ENCODE measurements at regions not wholly inside any gene's neighbourhood (a gene's known extent, or its start where the extent isn't known, plus 50 kb on each side); places are given as distances from the start of the nearest gene placed in this dataset.
"Not testable (repeated sequence)": the region's sequence is repeated elsewhere in the genome, so short reads cannot be mapped to it uniquely, and the experiment has no call there.

- Histone ChIP-seq H2AK5ac (ENCODE audit: insufficient read length, low read length) (no peak overlapping the region), H4K91ac (ENCODE audit: insufficient read length, low read depth, low read length) (no peak overlapping the region)
- no CpG with 5 or more reads among the region's 2 CpGs for WGBS (ENCODE audit: extremely low coverage, insufficient read length, low lambda C conversion rate)
Measured at GRCh38 chr3:162632672-162633071, 1136.1 kb downstream of the OTOL1 start.

GRCh38 chr3:162640208-162640607 is 1143.6 kb downstream of the OTOL1 start:
- not testable (repeated sequence) for DNase-seq; H3T11ph ChIP-seq (ENCODE audit: low read length); H2BK5ac ChIP-seq (ENCODE audit: insufficient read length, low read length); H4K8ac ChIP-seq (replicated peaks; ENCODE audit: insufficient read length, low read depth, low read length); H2AFZ ChIP-seq (ENCODE audit: low read length); H2BK20ac ChIP-seq (ENCODE audit: low read depth, low read length, poor library complexity, severe bottlenecking); H3K4me3 Mint-ChIP-seq; H4K91ac ChIP-seq (ENCODE audit: insufficient read length, low read depth, low read length); H2BK12ac ChIP-seq (ENCODE audit: insufficient read length, low read depth, low read length); H3K9ac ChIP-seq (ENCODE audit: extremely low read depth, insufficient read length, low read length); H4K20me1 ChIP-seq (ENCODE audit: control insufficient read depth, insufficient read depth, insufficient read length); H3K4ac ChIP-seq (ENCODE audit: low read depth, low read length); H3K4me2 ChIP-seq (ENCODE audit: insufficient read depth, insufficient read length, low read length); H4K5ac ChIP-seq (ENCODE audit: insufficient read length, low read depth, low read length); H3K4me1 Mint-ChIP-seq; H3K27me3 ChIP-seq (ENCODE audit: insufficient read depth, low read length); H3K23me2 ChIP-seq (ENCODE audit: insufficient read length, low read depth, low read length, poor library complexity, severe bottlenecking); H2AK5ac ChIP-seq (ENCODE audit: insufficient read length, low read length); H3K27me3 Mint-ChIP-seq (ENCODE audit: low read depth); H3K79me2 ChIP-seq (ENCODE audit: insufficient read depth, low read length); H3K79me1 ChIP-seq (ENCODE audit: insufficient read depth, low read depth, low read length, poor library complexity, severe bottlenecking); H3K27ac ChIP-seq (ENCODE audit: insufficient read length, low read depth, low read length); H3K23ac ChIP-seq (ENCODE audit: insufficient read length, low read depth, low read length); H2BK120ac ChIP-seq (ENCODE audit: low read depth, low read length, poor library complexity, severe bottlenecking); H3K56ac ChIP-seq (ENCODE audit: insufficient read length, low read depth, low read length); H3K18ac ChIP-seq (ENCODE audit: insufficient read length, low read depth, low read length); H3K4me1 ChIP-seq (ENCODE audit: insufficient read depth, low read length); H3K27ac Mint-ChIP-seq; H3K14ac ChIP-seq (ENCODE audit: insufficient read depth, low read length); H2BK15ac ChIP-seq (ENCODE audit: low read depth, low read length)
- H3K9me3 ChIP-seq (ENCODE audit: control insufficient read depth, low read depth, low read length): peaks cover 18% of the 10 kb centered on the region
- Mint-ChIP-seq H3K36me3 (ENCODE audit: insufficient read depth in 1 of 3, low read depth in 3 of 3) (peaks cover 16 to 25% (median 23%) of the 10 kb centered on the region in 3 experiments), H3K9me3 (peaks cover 22 to 25% of the 10 kb centered on the region in 2 experiments; a peak in 4 of 5 replicates)
- no CpG with 5 or more reads among the region's 13 CpGs for WGBS (ENCODE audit: extremely low coverage, insufficient read length, low lambda C conversion rate)

More at GRCh38 chr3:162632672-162633071, 1136.1 kb downstream of the OTOL1 start:
- Histone ChIP-seq H3T11ph (ENCODE audit: low read length) (no peak overlapping the region), H2BK5ac (ENCODE audit: insufficient read length, low read length) (no peak overlapping the region), H3K4me1 (ENCODE audit: insufficient read depth, low read length) (no peaks in the 10 kb centered on the region), H3K27ac (ENCODE audit: insufficient read length, low read depth, low read length) (no peak overlapping the region), H3K18ac (ENCODE audit: insufficient read length, low read depth, low read length) (no peak overlapping the region), H3K9ac (ENCODE audit: extremely low read depth, insufficient read length, low read length) (no peak overlapping the region), H3K27me3 (ENCODE audit: insufficient read depth, low read length) (no peaks in the 10 kb centered on the region), H2AFZ (ENCODE audit: low read length) (no peak overlapping the region), H2BK15ac (ENCODE audit: low read depth, low read length) (no peak overlapping the region), H3K9me3 (ENCODE audit: control insufficient read depth, low read depth, low read length) (peaks cover 7% of the 10 kb centered on the region), H3K4ac (ENCODE audit: low read depth, low read length) (no peak overlapping the region), H2BK20ac (ENCODE audit: low read depth, low read length, poor library complexity, severe bottlenecking) (no peak overlapping the region), H2BK12ac (ENCODE audit: insufficient read length, low read depth, low read length) (no peak overlapping the region), H4K8ac (replicated peaks; ENCODE audit: insufficient read length, low read depth, low read length) (no peak overlapping the region), H3K56ac (ENCODE audit: insufficient read length, low read depth, low read length) (no peak overlapping the region), H4K5ac (ENCODE audit: insufficient read length, low read depth, low read length) (no peak overlapping the region), H3K79me1 (ENCODE audit: insufficient read depth, low read depth, low read length, poor library complexity, severe bottlenecking) (no peaks in the 10 kb centered on the region), H4K20me1 (ENCODE audit: control insufficient read depth, insufficient read depth, insufficient read length) (no peaks in the 10 kb centered on the region), H3K23ac (ENCODE audit: insufficient read length, low read depth, low read length) (no peak overlapping the region), H3K14ac (ENCODE audit: insufficient read depth, low read length) (no peak overlapping the region), H3K23me2 (ENCODE audit: insufficient read length, low read depth, low read length, poor library complexity, severe bottlenecking) (no peaks in the 10 kb centered on the region), H2BK120ac (ENCODE audit: low read depth, low read length, poor library complexity, severe bottlenecking) (no peak overlapping the region), H3K4me2 (ENCODE audit: insufficient read depth, insufficient read length, low read length) (no peak overlapping the region), H3K79me2 (ENCODE audit: insufficient read depth, low read length) (no peaks in the 10 kb centered on the region)
- no peak for DNase-seq
- Mint-ChIP-seq H3K4me3 (no peak overlapping the region), H3K27me3 (ENCODE audit: low read depth) (no peaks in the 10 kb centered on the region), H3K36me3 (ENCODE audit: insufficient read depth in 1 of 3, low read depth in 3 of 3) (peaks cover under 1 to 6% (median 5%) of the 10 kb centered on the region in 3 experiments), H3K27ac (no peak overlapping the region), H3K9me3 (peaks cover 3 to 9% of the 10 kb centered on the region in 2 experiments; a peak in 4 of 5 replicates), H3K4me1 (peaks cover 2 to 6% of the 10 kb centered on the region in 2 experiments; a peak in 3 of 4 replicates)
- no peak for TF ChIP-seq CTCF (conservative IDR thresholded peaks at IDR 0.05)

All from H9 (cell line).